CD4-positive, alpha-beta memory T cell (primary cell): ENCODE measurements at regions not wholly inside any gene's neighbourhood (a gene's known extent, or its start where the extent isn't known, plus 50 kb on each side); places are given as distances from the start of the nearest gene placed in this dataset.

Source experiments
- CTCF ChIA-PET: fragments of 350-600 bp; sonication (Branson Sonifier 250); formaldehyde crosslinking; loops from one replicate; lab custom pipeline; 2021; ENCODE audit warnings: inconsistent platforms; ENCODE audit not compliant: partially characterized antibody; lab: Charles Lee
- POLR2A ChIA-PET: fragments of 350-600 bp; sonication (Branson Sonifier 250); formaldehyde crosslinking; loops from one replicate; lab custom pipeline; 2021; ENCODE audit not compliant: partially characterized antibody; lab: Charles Lee
- DNase-seq, 5 donors: peaks; one replicate each; pipeline versions ENCODE4 v3.0.0 to v3.0.0-alpha.2; 2020 to 2022; ENCODE audit warnings: mixed read lengths in 1 of 5
- H3K27ac ChIP-seq: one replicate; pipeline ENCODE4 v1.7.0; 2013; ENCODE audit warnings: low read depth, low read length
- H3K27me3 ChIP-seq: 2 replicates; pipeline ENCODE4 v1.7.0; 2013; ENCODE audit warnings: mild to moderate bottlenecking, low read length, moderate library complexity; ENCODE audit not compliant: insufficient read depth
- H3K36me3 ChIP-seq: 2 replicates; pipeline ENCODE4 v1.7.0; 2013; ENCODE audit warnings: mild to moderate bottlenecking, low read length, moderate library complexity; ENCODE audit not compliant: insufficient read depth
- H3K4me1 ChIP-seq: 2 replicates; pipeline ENCODE4 v1.7.0; 2013; ENCODE audit warnings: mild to moderate bottlenecking, low read length, moderate library complexity; ENCODE audit not compliant: insufficient read depth
- H3K4me3 ChIP-seq, 2 donors: one replicate each; pipeline ENCODE4 v1.7.0; 2013; ENCODE audit warnings: low read length in 2 of 2, mild to moderate bottlenecking in 1 of 2
- H3K9me3 ChIP-seq, 2 donors: one replicate each; pipeline ENCODE4 v1.7.0; 2013; ENCODE audit warnings: low read length in 2 of 2, control low read depth in 1 of 2; ENCODE audit not compliant: control insufficient read depth in 1 of 2
- H3K27ac Mint-ChIP-seq, 7 donors: one replicate each; pipeline ENCODE4 v1.8.0; 2020 to 2021; ENCODE audit warnings: mixed read lengths in 7 of 7, mild to moderate bottlenecking in 6 of 7, inconsistent platforms in 3 of 7, moderate library complexity in 3 of 7
- H3K27me3 Mint-ChIP-seq, 2 donors: one replicate each; pipeline ENCODE4 v1.8.0; 2020 to 2021; ENCODE audit warnings: mixed read lengths in 2 of 2
- H3K36me3 Mint-ChIP-seq, 2 donors: one replicate each; pipeline ENCODE4 v1.8.0; 2020 to 2021; ENCODE audit warnings: mixed read lengths in 2 of 2, inconsistent platforms in 1 of 2, mild to moderate bottlenecking in 1 of 2
- H3K4me1 Mint-ChIP-seq, 4 donors: one replicate each; pipeline ENCODE4 v1.8.0; 2020 to 2021; ENCODE audit warnings: mixed read lengths in 4 of 4, mild to moderate bottlenecking in 1 of 4
- H3K4me3 Mint-ChIP-seq, 8 donors: one replicate each; pipeline ENCODE4 v1.8.0; 2020 to 2021; ENCODE audit warnings: mixed read lengths in 8 of 8, mild to moderate bottlenecking in 7 of 8, moderate library complexity in 6 of 8, inconsistent platforms in 3 of 8
- H3K9me3 Mint-ChIP-seq, 8 donors: one replicate each; pipeline ENCODE4 v1.8.0; 2020 to 2021; ENCODE audit warnings: mixed read lengths in 8 of 8, mild to moderate bottlenecking in 5 of 8, inconsistent platforms in 3 of 8, moderate library complexity in 1 of 8
- intact Hi-C: fragments of 100-400 bp; cut with micrococcal nuclease; formaldehyde crosslinking; loops from one replicate; pipeline ENCODE4 v1.15.1; 2023

- POLR2A ChIA-PET = no interaction called here
These were observed 80.9 kb upstream of the AJAP1 start for GRCh38 chr1:4573526-4573925.

GRCh38 chr1:4581807-4582206 lies 72.6 kb upstream of the AJAP1 start:
- Mint-ChIP-seq H3K27ac (no peak overlapping the region), H3K4me1 (no peaks in the 10 kb centered on the region), H3K36me3 (no peaks in the 10 kb centered on the region), H3K9me3 (peaks cover 0 to 3% (median under 1%) of the 10 kb centered on the region in 8 donors), H3K27me3 (peaks cover 34 to 40% of the 10 kb centered on the region in 2 donors), H3K4me3 (no peak overlapping the region)
- Histone ChIP-seq H3K27me3 (peaks cover 4% of the 10 kb centered on the region), H3K4me3 (no peak overlapping the region), H3K9me3 (no peaks in the 10 kb centered on the region), H3K27ac (no peak overlapping the region), H3K4me1 (no peaks in the 10 kb centered on the region), H3K36me3 (no peaks in the 10 kb centered on the region)
- intact Hi-C loops = no loop called here
- POLR2A ChIA-PET = no interaction called here
- CTCF ChIA-PET = no interaction called here
- DNase-seq = no peak

More at GRCh38 chr1:4573526-4573925, 80.9 kb upstream of the AJAP1 start:
- H3K4me1 ChIP-seq = no peaks in the 10 kb centered on the region
- Mint-ChIP-seq H3K27me3 (peaks cover 11 to 13% of the 10 kb centered on the region in 2 donors), H3K4me1 (no peaks in the 10 kb centered on the region), H3K36me3 (no peaks in the 10 kb centered on the region), H3K9me3 (peaks cover 0 to 3% (median 0%) of the 10 kb centered on the region in 8 donors), H3K4me3 (no peak overlapping the region), H3K27ac (no peak overlapping the region)
- no peaks in the 10 kb centered on the region for H3K36me3 ChIP-seq
- CTCF ChIA-PET = no interaction called here
- no peaks in the 10 kb centered on the region for H3K9me3 ChIP-seq
- H3K27ac ChIP-seq = no peak overlapping the region
- no peaks in the 10 kb centered on the region for H3K27me3 ChIP-seq
- no peak overlapping the region for H3K4me3 ChIP-seq
- intact Hi-C loops = no loop called here
- DNase-seq = no peak

- no peak overlapping the region for H3K27ac ChIP-seq
- H3K36me3 ChIP-seq = no peaks in the 10 kb centered on the region
- peaks cover 33 to 36% of the 10 kb centered on the region in 2 donors for H3K27me3 Mint-ChIP-seq
- peaks cover 4% of the 10 kb centered on the region for H3K27me3 ChIP-seq
- H3K4me3 Mint-ChIP-seq = no peak overlapping the region
- CTCF ChIA-PET = interaction anchor here (0.6 to 1.9 kb wide), 3 partner anchors 8 to 373 kb away, joined by 3 to 8 read pairs (median 5); no protein-coding TSS in a partner anchor
- no peaks in the 10 kb centered on the region for H3K9me3 ChIP-seq
- no peaks in the 10 kb centered on the region for H3K4me1 ChIP-seq
- DNase-seq = no peak
- intact Hi-C loops = no loop called here
- no peaks in the 10 kb centered on the region for H3K4me1 Mint-ChIP-seq
- POLR2A ChIA-PET = no interaction called here
- H3K4me3 ChIP-seq = no peak overlapping the region
- peaks cover 0 to 3% (median 0%) of the 10 kb centered on the region in 8 donors for H3K9me3 Mint-ChIP-seq
- no peak overlapping the region for H3K27ac Mint-ChIP-seq
- no peaks in the 10 kb centered on the region for H3K36me3 Mint-ChIP-seq
These were observed 70.0 kb upstream of the AJAP1 start for GRCh38 chr1:4584449-4584848.

- CTCF ChIA-PET = interaction anchor here (0.6 to 1.9 kb wide), 3 partner anchors 9 to 374 kb away, joined by 3 to 8 read pairs (median 5); no protein-coding TSS in a partner anchor
These were observed 69.2 kb upstream of the AJAP1 start for GRCh38 chr1:4585216-4585615.

GRCh38 chr1:4585705-4586104 lies 68.7 kb upstream of the AJAP1 start:
- Histone ChIP-seq H3K36me3 (no peaks in the 10 kb centered on the region), H3K27me3 (peaks cover 4% of the 10 kb centered on the region), H3K27ac (no peak overlapping the region), H3K9me3 (no peaks in the 10 kb centered on the region), H3K4me1 (no peaks in the 10 kb centered on the region), H3K4me3 (no peak overlapping the region)
- DNase-seq = no peak
- Mint-ChIP-seq H3K36me3 (no peaks in the 10 kb centered on the region), H3K27me3 (peaks cover 27 to 36% of the 10 kb centered on the region in 2 donors), H3K9me3 (peaks cover 0 to 3% (median 0%) of the 10 kb centered on the region in 8 donors), H3K4me1 (no peaks in the 10 kb centered on the region), H3K4me3 (no peak overlapping the region), H3K27ac (no peak overlapping the region)
- ChIA-PET POLR2A (no interaction called here), CTCF (interaction anchor here (1.6 to 1.9 kb wide), 2 partner anchors 9 to 12 kb away, joined by 5 to 8 read pairs; no protein-coding TSS in a partner anchor)
- intact Hi-C loops = no loop called here

More at GRCh38 chr1:4585216-4585615, 69.2 kb upstream of the AJAP1 start:
- peaks cover 0 to 3% (median 0%) of the 10 kb centered on the region in 8 donors for H3K9me3 Mint-ChIP-seq
- peaks cover 29 to 36% of the 10 kb centered on the region in 2 donors for H3K27me3 Mint-ChIP-seq
- no peak overlapping the region for H3K27ac Mint-ChIP-seq
- Histone ChIP-seq H3K27ac (no peak overlapping the region), H3K36me3 (no peaks in the 10 kb centered on the region), H3K4me1 (no peaks in the 10 kb centered on the region), H3K4me3 (no peak overlapping the region), H3K27me3 (peaks cover 4% of the 10 kb centered on the region), H3K9me3 (no peaks in the 10 kb centered on the region)
- POLR2A ChIA-PET = no interaction called here
- no peak overlapping the region for H3K4me3 Mint-ChIP-seq
- intact Hi-C loops = no loop called here
- no peaks in the 10 kb centered on the region for H3K36me3 Mint-ChIP-seq
- H3K4me1 Mint-ChIP-seq = no peaks in the 10 kb centered on the region
- peak in 2 of 5 donors; percentile 2 to 4 for DNase-seq

- intact Hi-C loops = no loop called here
These were observed 67.7 kb upstream of the AJAP1 start for GRCh38 chr1:4586611-4587160.

GRCh38 chr1:4587721-4588120 lies 66.7 kb upstream of the AJAP1 start:
- H3K27me3 ChIP-seq = peaks cover 4% of the 10 kb centered on the region
- H3K9me3 Mint-ChIP-seq = peaks cover 0 to 3% (median 0%) of the 10 kb centered on the region in 8 donors
- H3K4me1 ChIP-seq = no peaks in the 10 kb centered on the region
- no peaks in the 10 kb centered on the region for H3K36me3 Mint-ChIP-seq
- no peaks in the 10 kb centered on the region for H3K9me3 ChIP-seq
- peaks cover 28 to 32% of the 10 kb centered on the region in 2 donors for H3K27me3 Mint-ChIP-seq
- POLR2A ChIA-PET = no interaction called here
- no peak for DNase-seq
- no peaks in the 10 kb centered on the region for H3K36me3 ChIP-seq
- no peak overlapping the region for H3K27ac ChIP-seq
- H3K27ac Mint-ChIP-seq = no peak overlapping the region
- H3K4me1 Mint-ChIP-seq = no peaks in the 10 kb centered on the region
- no peak overlapping the region for H3K4me3 ChIP-seq
- H3K4me3 Mint-ChIP-seq = no peak overlapping the region
- CTCF ChIA-PET = no interaction called here
- intact Hi-C loops = no loop called here

More at GRCh38 chr1:4586611-4587160, 67.7 kb upstream of the AJAP1 start:
- Histone ChIP-seq H3K4me1 (no peaks in the 10 kb centered on the region), H3K4me3 (no peak overlapping the region), H3K27me3 (peaks cover 4% of the 10 kb centered on the region), H3K9me3 (no peaks in the 10 kb centered on the region), H3K27ac (no peak overlapping the region), H3K36me3 (no peaks in the 10 kb centered on the region)
- H3K4me3 Mint-ChIP-seq = no peak overlapping the region
- ChIA-PET CTCF (no interaction called here), POLR2A (no interaction called here)
- H3K27ac Mint-ChIP-seq = no peak overlapping the region
- H3K9me3 Mint-ChIP-seq = peaks cover 0 to 3% (median 0%) of the 10 kb centered on the region in 8 donors
- peaks cover 27 to 32% of the 10 kb centered on the region in 2 donors for H3K27me3 Mint-ChIP-seq
- H3K36me3 Mint-ChIP-seq = no peaks in the 10 kb centered on the region
- DNase-seq = no peak
- no peaks in the 10 kb centered on the region for H3K4me1 Mint-ChIP-seq
